Liver (tissue), 8 donors: ENCODE measurements at regions not wholly inside any gene's neighbourhood (a gene's known extent, or its start where the extent isn't known, plus 50 kb on each side); places are given as distances from the start of the nearest gene placed in this dataset.

ENCODE experiments used
- DNase-seq: peaks from one replicate; pipeline ENCODE4 v3.0.0-alpha.2; 2017; ENCODE audit warnings: low spot score
- H3K27ac ChIP-seq, 2 donors: one replicate each; pipeline ENCODE4 v1.7.0; 2013; ENCODE audit warnings: inconsistent platforms in 2 of 2, low read length in 2 of 2, control low read depth in 1 of 2, low read depth in 1 of 2, mild to moderate bottlenecking in 1 of 2
- H3K27me3 ChIP-seq, 4 donors: one replicate each; pipeline versions ENCODE4 v1.6.1 to v1.7.0; 2013; ENCODE audit warnings: low read length in 3 of 4, inconsistent platforms in 1 of 4, mild to moderate bottlenecking in 1 of 4, moderate library complexity in 1 of 4; ENCODE audit not compliant: control insufficient read depth in 4 of 4, insufficient read depth in 4 of 4
- H3K36me3 ChIP-seq, 4 donors: one replicate each; pipeline versions ENCODE4 v1.6.1 to v1.7.0; 2013; ENCODE audit warnings: low read length in 3 of 4, mild to moderate bottlenecking in 3 of 4, low read depth in 1 of 4, moderate library complexity in 1 of 4; ENCODE audit not compliant: control insufficient read depth in 4 of 4, insufficient read depth in 3 of 4
- H3K4me1 ChIP-seq, 4 donors: one replicate each; pipeline versions ENCODE4 v1.6.1 to v1.7.0; 2013; ENCODE audit warnings: low read length in 3 of 4, mild to moderate bottlenecking in 3 of 4, moderate library complexity in 1 of 4; ENCODE audit not compliant: control insufficient read depth in 4 of 4, insufficient read depth in 4 of 4
- H3K4me3 ChIP-seq, 3 donors: one replicate each; pipeline versions ENCODE4 v1.6.1 to v1.7.0; 2013; ENCODE audit warnings: low read length in 3 of 3, control low read depth in 1 of 3, low read depth in 1 of 3, mild to moderate bottlenecking in 1 of 3
- H3K9ac ChIP-seq, 2 donors: one replicate each; pipeline ENCODE4 v1.7.0; 2013; ENCODE audit warnings: low read length in 2 of 2, mild to moderate bottlenecking in 2 of 2, moderate library complexity in 2 of 2, control low read depth in 1 of 2, low read depth in 1 of 2
- H3K9me3 ChIP-seq, 4 donors: one replicate each; pipeline versions ENCODE4 v1.6.1 to v1.7.0; 2013; ENCODE audit warnings: low read length in 3 of 4; ENCODE audit not compliant: control insufficient read depth in 4 of 4
- EGR1 ChIP-seq, 2 donors: IDR thresholded peaks; 2 replicates each; pipeline ENCODE4 v1.6.1; 2016 to 2018; ENCODE audit warnings: antibody characterized with exemption in 2 of 2, low read depth in 2 of 2
- FOXA2 ChIP-seq: IDR thresholded peaks from 2 replicates; pipeline ENCODE4 v1.6.1; 2016; ENCODE audit warnings: antibody characterized with exemption
- GABPA ChIP-seq, 2 donors: IDR thresholded peaks in 1 of 2; conservative IDR thresholded peaks in 1 of 2; 2 replicates each; pipeline ENCODE4 v1.6.1; 2016; ENCODE audit warnings: antibody characterized with exemption in 2 of 2, mild to moderate bottlenecking in 1 of 2, moderate library complexity in 1 of 2
- HNF4A ChIP-seq, 2 donors: conservative IDR thresholded peaks; 2 replicates each; pipeline ENCODE4 v1.6.1; 2016; ENCODE audit warnings: antibody characterized with exemption in 2 of 2, mild to moderate bottlenecking in 2 of 2
- HNF4G ChIP-seq: IDR thresholded peaks from 2 replicates; pipeline ENCODE4 v1.6.1; 2016; ENCODE audit warnings: antibody characterized with exemption
- JUND ChIP-seq, 2 donors: IDR thresholded peaks; 2 replicates each; pipeline ENCODE4 v1.6.1; 2016; ENCODE audit warnings: antibody characterized with exemption in 2 of 2
- MAX ChIP-seq: IDR thresholded peaks from 2 replicates; pipeline ENCODE4 v1.6.1; 2016; ENCODE audit warnings: antibody characterized with exemption
- NR2F2 ChIP-seq: IDR thresholded peaks from 2 replicates; pipeline ENCODE4 v1.6.1; 2016; ENCODE audit warnings: antibody characterized with exemption
- RAD21 ChIP-seq, 2 donors: IDR thresholded peaks; 2 replicates each; pipeline ENCODE4 v1.6.1; 2016; ENCODE audit warnings: antibody characterized with exemption in 2 of 2, mild to moderate bottlenecking in 2 of 2
- REST ChIP-seq: IDR thresholded peaks from 2 replicates; pipeline ENCODE4 v1.6.1; 2016; ENCODE audit warnings: antibody characterized with exemption, mild to moderate bottlenecking
- RXRA ChIP-seq, 2 donors: IDR thresholded peaks; 2 replicates each; pipeline ENCODE4 v1.6.1; 2017 to 2018; ENCODE audit warnings: antibody characterized with exemption in 2 of 2, mild to moderate bottlenecking in 1 of 2
- SP1 ChIP-seq: IDR thresholded peaks from 2 replicates; pipeline ENCODE4 v1.6.1; 2018; ENCODE audit warnings: antibody characterized with exemption, mild to moderate bottlenecking
- TAF1 ChIP-seq: conservative IDR thresholded peaks from 2 replicates; pipeline ENCODE4 v1.6.1; 2016; ENCODE audit warnings: antibody characterized with exemption, mild to moderate bottlenecking
- YY1 ChIP-seq: IDR thresholded peaks from 2 replicates; pipeline ENCODE4 v1.6.1; 2016; ENCODE audit warnings: antibody characterized with exemption, mild to moderate bottlenecking
- ZBTB33 ChIP-seq: IDR thresholded peaks from 2 replicates; pipeline ENCODE4 v1.6.1; 2016; ENCODE audit warnings: antibody characterized with exemption
- WGBS: extraction: QIAGEN DNeasy Blood & Tissue Kit; methylation state at CpG from one replicate; pipeline ENCODE4 v1.1.7; 2013; 5-methylcytosine and 5-hydroxymethylcytosine counted together
- TF ChIP-seq, protein P1 (sequence below): fragments of 150-350 bp; IDR thresholded peaks from 2 replicates; pipeline ENCODE4 v1.5.1; 2017; ENCODE audit warnings: improper control_type of control experiment, low read depth, low read length; ENCODE audit not compliant: missing input control
- TF ChIP-seq, protein P2 (sequence below): IDR thresholded peaks from 2 replicates; pipeline ENCODE4 v1.6.1; 2016; ENCODE audit warnings: antibody characterized with exemption
- donor health status: healthy.
- donor health status: healthy.
- donor health status: healthy.
- donor health status: healthy.
- donor health status: healthy.

DNA sequence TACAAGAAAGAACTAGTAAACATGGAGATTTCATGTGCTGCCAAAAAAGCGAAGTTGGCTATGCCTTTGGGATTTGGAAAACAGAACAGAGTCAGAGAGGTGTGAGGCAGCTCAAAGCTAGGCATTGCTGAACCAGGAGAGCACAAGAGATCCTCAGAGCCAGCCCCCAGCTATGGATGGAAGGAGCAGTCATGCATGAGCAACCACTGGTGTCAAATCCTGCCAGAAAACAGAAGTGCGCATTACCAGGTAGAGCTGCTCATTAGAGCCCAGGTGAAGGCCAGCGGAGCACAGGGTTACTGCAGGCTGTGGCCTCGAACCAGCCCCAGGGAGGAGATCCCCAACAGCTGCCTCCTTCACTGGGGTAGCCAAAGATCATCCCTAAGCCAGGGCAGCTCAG, 173.2 kb upstream of the KIAA1217 start:
- Histone ChIP-seq H3K27ac (no peak overlapping the region), H3K9ac (no peak overlapping the region), H3K9me3 (no peaks in the 10 kb centered on the region), H3K4me1 (no peaks in the 10 kb centered on the region), H3K36me3 (no peaks in the 10 kb centered on the region), H3K4me3 (no peak overlapping the region), H3K27me3 (no peaks in the 10 kb centered on the region)
- WGBS: 83% methylated on average over 4 of the region's 4 CpGs
- TF ChIP-seq, protein P1, sequence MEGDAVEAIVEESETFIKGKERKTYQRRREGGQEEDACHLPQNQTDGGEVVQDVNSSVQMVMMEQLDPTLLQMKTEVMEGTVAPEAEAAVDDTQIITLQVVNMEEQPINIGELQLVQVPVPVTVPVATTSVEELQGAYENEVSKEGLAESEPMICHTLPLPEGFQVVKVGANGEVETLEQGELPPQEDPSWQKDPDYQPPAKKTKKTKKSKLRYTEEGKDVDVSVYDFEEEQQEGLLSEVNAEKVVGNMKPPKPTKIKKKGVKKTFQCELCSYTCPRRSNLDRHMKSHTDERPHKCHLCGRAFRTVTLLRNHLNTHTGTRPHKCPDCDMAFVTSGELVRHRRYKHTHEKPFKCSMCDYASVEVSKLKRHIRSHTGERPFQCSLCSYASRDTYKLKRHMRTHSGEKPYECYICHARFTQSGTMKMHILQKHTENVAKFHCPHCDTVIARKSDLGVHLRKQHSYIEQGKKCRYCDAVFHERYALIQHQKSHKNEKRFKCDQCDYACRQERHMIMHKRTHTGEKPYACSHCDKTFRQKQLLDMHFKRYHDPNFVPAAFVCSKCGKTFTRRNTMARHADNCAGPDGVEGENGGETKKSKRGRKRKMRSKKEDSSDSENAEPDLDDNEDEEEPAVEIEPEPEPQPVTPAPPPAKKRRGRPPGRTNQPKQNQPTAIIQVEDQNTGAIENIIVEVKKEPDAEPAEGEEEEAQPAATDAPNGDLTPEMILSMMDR: no peak
- TF ChIP-seq ZBTB33 (no peak), GABPA (IDR thresholded peaks at IDR 0.05 in 1 of 2, conservative IDR thresholded peaks at IDR 0.05 in 1 of 2) (no peak), EGR1 (IDR thresholded peaks at IDR 0.05; ENCODE audit: low read depth in 2 of 2) (no peak), FOXA2 (no peak), RXRA (IDR thresholded peaks at IDR 0.05) (no peak), YY1 (no peak), TAF1 (no peak), RAD21 (IDR thresholded peaks at IDR 0.05) (no peak), JUND (IDR thresholded peaks at IDR 0.05) (no peak), HNF4G (no peak), SP1 (no peak), MAX (no peak), HNF4A (conservative IDR thresholded peaks at IDR 0.05) (no peak), NR2F2 (no peak)
- DNase-seq: no peak

- no peak for DNase-seq
- no peaks in the 10 kb centered on the region for H3K9me3 ChIP-seq
- no peak for TF ChIP-seq NR2F2
- TF ChIP-seq FOXA2: no peak
- no peak for TF ChIP-seq HNF4A (conservative IDR thresholded peaks at IDR 0.05)
- no peak for TF ChIP-seq RXRA (IDR thresholded peaks at IDR 0.05)
- TF ChIP-seq TAF1: no peak
- TF ChIP-seq REST: no peak
- no peak for TF ChIP-seq SP1
- no peak for TF ChIP-seq EGR1 (IDR thresholded peaks at IDR 0.05; ENCODE audit: low read depth in 2 of 2)
- TF ChIP-seq, protein P2, sequence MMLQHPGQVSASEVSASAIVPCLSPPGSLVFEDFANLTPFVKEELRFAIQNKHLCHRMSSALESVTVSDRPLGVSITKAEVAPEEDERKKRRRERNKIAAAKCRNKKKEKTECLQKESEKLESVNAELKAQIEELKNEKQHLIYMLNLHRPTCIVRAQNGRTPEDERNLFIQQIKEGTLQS: no peak
- no peak for TF ChIP-seq JUND (IDR thresholded peaks at IDR 0.05)
- no peak for TF ChIP-seq ZBTB33
- no peak for TF ChIP-seq HNF4G
- no peak for TF ChIP-seq YY1
- TF ChIP-seq RAD21 (IDR thresholded peaks at IDR 0.05): no peak
- 73% methylated on average over 5 of the region's 5 CpGs for whole genome bisulfite sequencing
- H3K4me1 ChIP-seq: no peaks in the 10 kb centered on the region
- H3K4me3 ChIP-seq: no peak overlapping the region
- H3K27ac ChIP-seq: no peak overlapping the region
- H3K9ac ChIP-seq: no peak overlapping the region
- no peaks in the 10 kb centered on the region for H3K36me3 ChIP-seq
- H3K27me3 ChIP-seq: peaks cover 0 to 5% (median 0%) of the 10 kb centered on the region in 4 donors
Observed at GRCh38 chr10:24039315-24039714, 169.6 kb upstream of the KIAA1217 start.
